Pancreas (tissue), 10 donors: ENCODE measurements at regions not wholly inside any gene's neighbourhood (a gene's known extent, or its start where the extent isn't known, plus 50 kb on each side); places are given as distances from the start of the nearest gene placed in this dataset.

Experiments
- ATAC-seq, 4 donors: fragments of 200-7000 bp; cut with Tn5 transposase; one replicate each; pipeline versions ENCODE4 v1.8.0 to v1.9.1; 2020; ENCODE audit warnings: mild to moderate bottlenecking in 4 of 4, moderate library complexity in 4 of 4
- DNase-seq, 6 donors: peaks; one replicate each; pipeline ENCODE4 v3.0.0-alpha.2; 2020
- FAIRE-seq: peaks from 2 replicates; lab custom pipeline; 2012; peaks lifted over from hg19 to GRCh38; lab: Jason Lieb, UNC
- H3K27ac ChIP-seq, 4 donors: fragments of 200-600 bp; sonication (generic); 1 replicate in 3 of 4; 2 replicates in 1 of 4; pipeline versions ENCODE4 v1.5.0 to v1.8.0; 2020
- H3K27me3 ChIP-seq, 4 donors: fragments of 200-600 bp; one replicate each; pipeline ENCODE4 v1.8.0; 2021
- H3K36me3 ChIP-seq, 3 donors: fragments of 200-600 bp; sonication (generic) in 1 of 3; one replicate each; pipeline versions ENCODE4 v1.5.0 to v1.8.0; 2020 to 2021
- H3K4me1 ChIP-seq, 3 donors: fragments of 200-600 bp; one replicate each; pipeline ENCODE4 v1.8.0; 2021
- H3K4me3 ChIP-seq, 4 donors: fragments of 200-600 bp; sonication (generic) in 2 of 4; one replicate each; pipeline versions ENCODE4 v1.5.0 to v1.8.0; 2020 to 2021
- H3K9me3 ChIP-seq, 4 donors: fragments of 200-600 bp; one replicate each; pipeline ENCODE4 v1.8.0; 2021
- WGBS, 2 donors: extraction: QIAGEN DNeasy Blood & Tissue Kit; methylation state at CpG; one replicate each; pipeline ENCODE4 v1.1.7; 2013; 5-methylcytosine and 5-hydroxymethylcytosine counted together
- intact Hi-C, 3 donors: fragments of 100-400 bp; cut with DNase I; formaldehyde crosslinking; loops; one replicate each; pipeline versions ENCODE4 v1.11.1 to v1.14.2; 2022
- TF ChIP-seq, protein P1 (sequence below), 4 donors: fragments of 200-600 bp; sonication (generic) in 3 of 4; IDR thresholded peaks; one replicate each; pipeline versions ENCODE4 v1.5.0 to v1.8.0; 2021; ENCODE audit warnings: antibody characterized with exemption in 4 of 4
- donor health status: healthy with polysubstance abuse.
- donor health status: DM: no; HTN: no; CAD: no; lungs with moderate emphysema.
- donor health status: DM: no; HTN: no; CAD: no.
- donor health status: control.
- donor health status: control.
- donor health status: Bipolar disorder and iron deficiency.
- donor health status: DM: yes; HTN: yes; CAD: no.
- donor health status: DM: no; HTN: no; CAD: no.
- donor health status: DM: no; HTN: no; CAD: no.
- donor health status: DM: yes; HTN: yes; CAD: no.

DNA sequence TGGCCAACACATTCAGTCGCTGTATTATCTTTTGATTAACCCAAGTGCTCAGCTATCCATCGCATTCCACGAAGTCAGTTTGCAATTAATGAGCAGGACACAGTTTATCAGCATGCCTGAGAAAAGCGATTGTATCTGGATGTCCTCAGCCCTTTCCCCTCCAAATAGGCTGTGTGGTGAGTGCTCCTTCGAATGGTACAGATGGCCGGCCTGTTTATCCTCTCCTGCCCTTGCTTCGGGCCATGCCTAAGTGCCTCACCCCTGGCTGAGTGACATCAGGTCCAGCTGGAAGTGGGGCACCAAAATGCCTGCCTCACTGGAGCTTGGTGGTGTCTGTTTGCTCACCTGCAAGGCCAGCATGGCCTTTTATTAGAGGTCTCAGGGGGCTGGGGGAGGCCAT, 317.3 kb downstream of the GADD45G start:
- Histone ChIP-seq H3K4me3 (no peak overlapping the region), H3K27me3 (no peaks in the 10 kb centered on the region), H3K9me3 (no peaks in the 10 kb centered on the region), H3K27ac (no peak overlapping the region), H3K4me1 (peaks cover 0 to 15% (median 11%) of the 10 kb centered on the region in 3 donors), H3K36me3 (no peaks in the 10 kb centered on the region)
- FAIRE-seq (no peak), DNase-seq (no peak), ATAC-seq (no peak)
- intact Hi-C loops = loop anchor here in 2 of 3 donors (5.0 to 10.0 kb wide), 3 partner anchors 173 to 320 kb away; partner anchors contain the start of gene GADD45G (in 1 of the 2)
- 70 to 72% methylated on average over 7 of the region's 7 CpGs for WGBS, 2 donors
- TF ChIP-seq, protein P1, sequence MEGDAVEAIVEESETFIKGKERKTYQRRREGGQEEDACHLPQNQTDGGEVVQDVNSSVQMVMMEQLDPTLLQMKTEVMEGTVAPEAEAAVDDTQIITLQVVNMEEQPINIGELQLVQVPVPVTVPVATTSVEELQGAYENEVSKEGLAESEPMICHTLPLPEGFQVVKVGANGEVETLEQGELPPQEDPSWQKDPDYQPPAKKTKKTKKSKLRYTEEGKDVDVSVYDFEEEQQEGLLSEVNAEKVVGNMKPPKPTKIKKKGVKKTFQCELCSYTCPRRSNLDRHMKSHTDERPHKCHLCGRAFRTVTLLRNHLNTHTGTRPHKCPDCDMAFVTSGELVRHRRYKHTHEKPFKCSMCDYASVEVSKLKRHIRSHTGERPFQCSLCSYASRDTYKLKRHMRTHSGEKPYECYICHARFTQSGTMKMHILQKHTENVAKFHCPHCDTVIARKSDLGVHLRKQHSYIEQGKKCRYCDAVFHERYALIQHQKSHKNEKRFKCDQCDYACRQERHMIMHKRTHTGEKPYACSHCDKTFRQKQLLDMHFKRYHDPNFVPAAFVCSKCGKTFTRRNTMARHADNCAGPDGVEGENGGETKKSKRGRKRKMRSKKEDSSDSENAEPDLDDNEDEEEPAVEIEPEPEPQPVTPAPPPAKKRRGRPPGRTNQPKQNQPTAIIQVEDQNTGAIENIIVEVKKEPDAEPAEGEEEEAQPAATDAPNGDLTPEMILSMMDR (IDR thresholded peaks at IDR 0.05) = no peak

GRCh38 chr9:89923174-89923573, 318.4 kb downstream of the GADD45G start:
- no peaks in the 10 kb centered on the region for H3K36me3 ChIP-seq
- H3K4me3 ChIP-seq = no peak overlapping the region
- DNase-seq (no peak), FAIRE-seq (no peak), ATAC-seq (no peak)
- intact Hi-C loops = loop anchor here in 2 of 3 donors (5.0 to 10.0 kb wide), 3 partner anchors 172 to 321 kb away; partner anchors contain the start of gene GADD45G (in 1 of the 2)
- H3K9me3 ChIP-seq = no peaks in the 10 kb centered on the region
- 97 to 99% methylated on average over 7 of the region's 7 CpGs for WGBS, 2 donors
- no peaks in the 10 kb centered on the region for H3K27me3 ChIP-seq
- H3K27ac ChIP-seq = no peak overlapping the region
- TF ChIP-seq, protein P1 (IDR thresholded peaks at IDR 0.05) = no peak
- H3K4me1 ChIP-seq = peaks cover 0 to 16% (median 11%) of the 10 kb centered on the region in 3 donors

DNA sequence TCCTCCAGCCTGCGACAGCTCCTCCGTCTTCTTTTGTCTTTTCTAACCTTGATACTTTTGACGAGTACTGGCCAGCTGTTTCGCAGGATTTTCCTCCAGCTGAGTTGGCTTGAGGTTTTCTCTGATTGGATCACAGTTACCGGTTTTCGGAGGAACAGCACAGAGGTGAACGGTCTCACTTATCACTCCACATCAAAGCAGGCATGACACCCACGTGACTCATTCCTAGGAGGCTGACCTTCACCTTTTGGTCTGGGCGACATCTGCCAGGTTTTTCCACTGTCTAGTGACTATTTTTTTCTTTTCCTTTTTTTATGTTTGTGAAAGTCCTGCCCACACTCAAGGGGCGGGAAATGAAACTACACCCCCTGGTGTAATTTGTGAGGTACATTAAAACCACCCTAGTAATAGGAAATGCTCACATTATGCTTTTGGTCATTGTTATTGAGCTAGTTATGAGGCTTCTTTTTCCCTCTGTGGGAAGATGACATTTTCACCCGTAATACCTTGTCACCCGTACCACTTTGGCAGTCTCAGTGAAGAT, 319.2 kb downstream of the GADD45G start:
- H3K4me3 ChIP-seq = no peak overlapping the region
- H3K36me3 ChIP-seq = no peaks in the 10 kb centered on the region
- 22% methylated on average over 12 of the region's 12 CpGs for WGBS, 2 donors
- intact Hi-C loops = loop anchor here in 2 of 3 donors (5.0 to 10.0 kb wide), 3 partner anchors 171 to 322 kb away; partner anchors contain the start of gene GADD45G (in 1 of the 2)
- FAIRE-seq = no peak
- TF ChIP-seq, protein P1 (IDR thresholded peaks at IDR 0.05) = peak in 1 of 4 donors; percentile 9
- ATAC-seq = peak; percentile 37 to 66 (median 52)
- H3K9me3 ChIP-seq = no peaks in the 10 kb centered on the region
- peak in 2 of 6 donors; percentile 27 to 28 for DNase-seq
- H3K27me3 ChIP-seq = no peaks in the 10 kb centered on the region
- H3K4me1 ChIP-seq = peaks cover 0 to 16% (median 11%) of the 10 kb centered on the region in 3 donors
- no peak overlapping the region for H3K27ac ChIP-seq

DNA sequence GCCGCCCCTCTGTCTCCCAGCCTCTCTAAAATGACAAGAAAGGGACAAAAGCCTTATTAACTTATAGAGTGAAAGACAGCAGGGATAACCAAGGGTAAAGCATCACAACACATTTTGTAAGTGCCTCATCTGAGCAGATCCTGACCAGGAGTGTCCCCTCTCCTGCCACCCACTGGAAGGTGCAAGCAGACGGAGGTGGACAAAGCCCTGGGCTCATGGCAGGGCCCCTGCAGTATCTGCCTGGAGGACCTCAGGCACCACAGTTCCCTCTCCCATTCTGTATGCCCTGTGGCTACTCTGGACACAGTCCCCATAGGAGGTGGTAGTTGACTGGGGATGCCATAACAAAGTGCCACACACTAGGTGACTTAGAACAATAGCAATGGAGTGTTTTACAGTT, 319.8 kb downstream of the GADD45G start:
- H3K27ac ChIP-seq = no peak overlapping the region
- intact Hi-C loops = loop anchor here in 2 of 3 donors (5.0 to 10.0 kb wide), 3 partner anchors 170 to 322 kb away; partner anchors contain the start of gene GADD45G (in 1 of the 2)
- no peak for ATAC-seq
- no peaks in the 10 kb centered on the region for H3K36me3 ChIP-seq
- FAIRE-seq = no peak
- no peak overlapping the region for H3K4me3 ChIP-seq
- WGBS, 2 donors = 93 to 94% methylated on average over 2 of the region's 2 CpGs
- DNase-seq = no peak
- peaks cover 0 to 16% (median 11%) of the 10 kb centered on the region in 3 donors for H3K4me1 ChIP-seq
- no peaks in the 10 kb centered on the region for H3K9me3 ChIP-seq
- TF ChIP-seq, protein P1 (IDR thresholded peaks at IDR 0.05) = no peak
- no peaks in the 10 kb centered on the region for H3K27me3 ChIP-seq

GRCh38 chr9:89926167-89926566, 321.4 kb downstream of the GADD45G start:
- Histone ChIP-seq H3K27ac (peak overlapping the region in 1 of 4 donors; percentile 25), H3K4me1 (peaks cover 0 to 16% (median 11%) of the 10 kb centered on the region in 3 donors), H3K9me3 (no peaks in the 10 kb centered on the region), H3K4me3 (no peak overlapping the region), H3K27me3 (no peaks in the 10 kb centered on the region), H3K36me3 (no peaks in the 10 kb centered on the region)
- DNase-seq (no peak), ATAC-seq (peak in 3 of 4 donors; percentile 6 to 23 (median 20)), FAIRE-seq (no peak)
- intact Hi-C loops = loop anchor here in 1 of 3 donors (10.0 kb wide), 2 partner anchors 169 to 321 kb away; partner anchors contain the start of gene GADD45G
- TF ChIP-seq, protein P1 (IDR thresholded peaks at IDR 0.05) = no peak
- WGBS, 2 donors = 20 to 27% methylated on average over 5 of the region's 5 CpGs
